Astrocyte (in vitro differentiated cells and primary cell): ENCODE measurements at regions not wholly inside any gene's neighbourhood (a gene's known extent, or its start where the extent isn't known, plus 50 kb on each side); places are given as distances from the start of the nearest gene placed in this dataset.
A peak's percentile ranks its signal among the peaks of the same experiment; 100 is the strongest.

Experiments used
- DNase-seq: peaks from one replicate; pipeline ENCODE4 v3.0.0-alpha.2; 2010; ENCODE audit warnings: low read depth
- FAIRE-seq: peaks from 2 replicates; lab custom pipeline; 2011; peaks lifted over from hg19 to GRCh38; lab: Jason Lieb, UNC
- H2AFZ ChIP-seq: 2 replicates; pipeline ENCODE4 v1.6.0; 2012; ENCODE audit warnings: low read depth, low read length, inconsistent platforms
- H3K27ac ChIP-seq: 2 replicates; pipeline ENCODE4 v1.5.1; 2011; ENCODE audit warnings: low read depth, low read length, inconsistent platforms
- H3K27me3 ChIP-seq: 2 replicates; pipeline ENCODE4 v1.6.0; 2011; ENCODE audit warnings: low read length, inconsistent platforms; ENCODE audit not compliant: insufficient read depth
- H3K36me3 ChIP-seq: 2 replicates; pipeline ENCODE4 v1.5.1; 2011; ENCODE audit warnings: low read length, inconsistent platforms; ENCODE audit not compliant: insufficient read depth
- H3K4me1 ChIP-seq: 2 replicates; pipeline ENCODE4 v1.5.1; 2011; ENCODE audit warnings: low read length, inconsistent platforms; ENCODE audit not compliant: insufficient read depth
- H3K4me2 ChIP-seq: 2 replicates; pipeline ENCODE4 v1.6.0; 2012; ENCODE audit warnings: low read length, inconsistent platforms
- H3K4me3 ChIP-seq: 2 replicates; pipeline ENCODE4 v1.5.1; 2011; ENCODE audit warnings: low read depth, mild to moderate bottlenecking, low read length, inconsistent platforms; ENCODE audit not compliant: insufficient read depth
- H3K79me2 ChIP-seq: 2 replicates; pipeline ENCODE4 v1.6.0; 2012; ENCODE audit warnings: mild to moderate bottlenecking, low read length, inconsistent platforms; ENCODE audit not compliant: insufficient read depth
- H3K9ac ChIP-seq: 2 replicates; pipeline ENCODE4 v1.6.0; 2012; ENCODE audit warnings: mild to moderate bottlenecking, low read length, inconsistent platforms
- H3K9me3 ChIP-seq: 2 replicates; pipeline ENCODE4 v1.5.1; 2012; ENCODE audit warnings: low read depth, mild to moderate bottlenecking, low read length, inconsistent platforms; ENCODE audit not compliant: insufficient read depth
- H4K20me1 ChIP-seq: 2 replicates; pipeline ENCODE4 v1.6.0; 2012; ENCODE audit warnings: low read length, inconsistent platforms; ENCODE audit not compliant: insufficient read depth
- H3K27ac Mint-ChIP-seq: one replicate; pipeline ENCODE4 v1.8.0; 2021; ENCODE audit warnings: mild to moderate bottlenecking, mixed read lengths; ENCODE audit not compliant: unreplicated experiment
- H3K27me3 Mint-ChIP-seq: one replicate; pipeline ENCODE4 v1.8.0; 2021; ENCODE audit warnings: low read depth, mixed read lengths; ENCODE audit not compliant: unreplicated experiment
- H3K36me3 Mint-ChIP-seq: one replicate; pipeline ENCODE4 v1.8.0; 2021; ENCODE audit warnings: low read depth, mixed read lengths; ENCODE audit not compliant: unreplicated experiment
- H3K4me1 Mint-ChIP-seq: one replicate; pipeline ENCODE4 v1.8.0; 2021; ENCODE audit warnings: low read depth, mixed read lengths; ENCODE audit not compliant: unreplicated experiment
- H3K4me3 Mint-ChIP-seq: one replicate; pipeline ENCODE4 v1.8.0; 2021; ENCODE audit warnings: mild to moderate bottlenecking, moderate library complexity, mixed read lengths; ENCODE audit not compliant: unreplicated experiment
- H3K9me3 Mint-ChIP-seq: one replicate; pipeline ENCODE4 v1.8.0; 2021; ENCODE audit warnings: mild to moderate bottlenecking, mixed read lengths; ENCODE audit not compliant: unreplicated experiment
- EZH2 ChIP-seq: IDR thresholded peaks from 2 replicates; pipeline ENCODE4 v1.6.1; 2012; ENCODE audit warnings: mild to moderate bottlenecking, low read length, inconsistent platforms; ENCODE audit not compliant: insufficient read depth
- TF ChIP-seq, protein P1 (sequence below): IDR thresholded peaks from 2 replicates; pipeline ENCODE4 v1.5.1; 2011; ENCODE audit warnings: low read depth, mild to moderate bottlenecking, inconsistent platforms, low read length, moderate library complexity; ENCODE audit not compliant: insufficient read depth

GRCh38 chrX:55142206-55142918 is 53.5 kb downstream of the PAGE2 start:
- no peak overlapping the region for H3K4me3 Mint-ChIP-seq
- no peak overlapping the region for H3K9ac ChIP-seq
- no peaks in the 10 kb centered on the region for H3K9me3 ChIP-seq
- no peaks in the 10 kb centered on the region for H3K9me3 Mint-ChIP-seq
- H4K20me1 ChIP-seq: no peaks in the 10 kb centered on the region
- TF ChIP-seq EZH2: no peak
- TF ChIP-seq, protein P1, sequence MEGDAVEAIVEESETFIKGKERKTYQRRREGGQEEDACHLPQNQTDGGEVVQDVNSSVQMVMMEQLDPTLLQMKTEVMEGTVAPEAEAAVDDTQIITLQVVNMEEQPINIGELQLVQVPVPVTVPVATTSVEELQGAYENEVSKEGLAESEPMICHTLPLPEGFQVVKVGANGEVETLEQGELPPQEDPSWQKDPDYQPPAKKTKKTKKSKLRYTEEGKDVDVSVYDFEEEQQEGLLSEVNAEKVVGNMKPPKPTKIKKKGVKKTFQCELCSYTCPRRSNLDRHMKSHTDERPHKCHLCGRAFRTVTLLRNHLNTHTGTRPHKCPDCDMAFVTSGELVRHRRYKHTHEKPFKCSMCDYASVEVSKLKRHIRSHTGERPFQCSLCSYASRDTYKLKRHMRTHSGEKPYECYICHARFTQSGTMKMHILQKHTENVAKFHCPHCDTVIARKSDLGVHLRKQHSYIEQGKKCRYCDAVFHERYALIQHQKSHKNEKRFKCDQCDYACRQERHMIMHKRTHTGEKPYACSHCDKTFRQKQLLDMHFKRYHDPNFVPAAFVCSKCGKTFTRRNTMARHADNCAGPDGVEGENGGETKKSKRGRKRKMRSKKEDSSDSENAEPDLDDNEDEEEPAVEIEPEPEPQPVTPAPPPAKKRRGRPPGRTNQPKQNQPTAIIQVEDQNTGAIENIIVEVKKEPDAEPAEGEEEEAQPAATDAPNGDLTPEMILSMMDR: no peak
- H3K36me3 ChIP-seq: no peaks in the 10 kb centered on the region
- H3K4me3 ChIP-seq: no peak overlapping the region
- H3K27me3 Mint-ChIP-seq: no peaks in the 10 kb centered on the region
- peak overlapping the region; percentile 66 for H3K27ac Mint-ChIP-seq
- H3K4me1 Mint-ChIP-seq: peaks cover 8% of the 10 kb centered on the region
- H3K27ac ChIP-seq: no peak overlapping the region
- no peaks in the 10 kb centered on the region for H3K36me3 Mint-ChIP-seq
- DNase-seq: no peak
- no peaks in the 10 kb centered on the region for H3K79me2 ChIP-seq
- no peak for FAIRE-seq
- H2AFZ ChIP-seq: no peak overlapping the region
- no peaks in the 10 kb centered on the region for H3K4me1 ChIP-seq
- H3K4me2 ChIP-seq: no peak overlapping the region
- H3K27me3 ChIP-seq: no peaks in the 10 kb centered on the region

GRCh38 chrX:55142919-55143310 is 54.1 kb downstream of the PAGE2 start:
- Histone ChIP-seq H3K36me3 (no peaks in the 10 kb centered on the region), H2AFZ (no peak overlapping the region), H3K9me3 (no peaks in the 10 kb centered on the region), H3K27ac (no peak overlapping the region), H4K20me1 (no peaks in the 10 kb centered on the region), H3K4me2 (no peak overlapping the region), H3K4me3 (no peak overlapping the region), H3K4me1 (no peaks in the 10 kb centered on the region), H3K79me2 (no peaks in the 10 kb centered on the region), H3K27me3 (no peaks in the 10 kb centered on the region), H3K9ac (no peak overlapping the region)
- H3K4me1 Mint-ChIP-seq: peaks cover 8% of the 10 kb centered on the region
- no peaks in the 10 kb centered on the region for H3K36me3 Mint-ChIP-seq
- no peaks in the 10 kb centered on the region for H3K9me3 Mint-ChIP-seq
- peak overlapping the region; percentile 9 for H3K4me3 Mint-ChIP-seq
- peak overlapping the region; percentile 66 for H3K27ac Mint-ChIP-seq
- FAIRE-seq (no peak), DNase-seq (no peak)
- no peaks in the 10 kb centered on the region for H3K27me3 Mint-ChIP-seq
- TF ChIP-seq, protein P1: no peak
- TF ChIP-seq EZH2: no peak

GRCh38 chrX:55143621-55144020 is 54.8 kb downstream of the PAGE2 start:
- no peaks in the 10 kb centered on the region for H3K9me3 ChIP-seq
- H3K27ac ChIP-seq: no peak overlapping the region
- no peaks in the 10 kb centered on the region for H3K27me3 ChIP-seq
- Mint-ChIP-seq H3K27me3 (no peaks in the 10 kb centered on the region), H3K4me1 (peaks cover 8% of the 10 kb centered on the region), H3K36me3 (no peaks in the 10 kb centered on the region), H3K4me3 (no peak overlapping the region), H3K27ac (peak overlapping the region; percentile 77), H3K9me3 (no peaks in the 10 kb centered on the region)
- H2AFZ ChIP-seq: no peak overlapping the region
- no peak for TF ChIP-seq EZH2
- TF ChIP-seq, protein P1: no peak
- H4K20me1 ChIP-seq: no peaks in the 10 kb centered on the region
- no peak for DNase-seq
- no peaks in the 10 kb centered on the region for H3K36me3 ChIP-seq
- no peak overlapping the region for H3K4me3 ChIP-seq
- FAIRE-seq: no peak
- no peaks in the 10 kb centered on the region for H3K79me2 ChIP-seq
- H3K9ac ChIP-seq: no peak overlapping the region
- H3K4me1 ChIP-seq: no peaks in the 10 kb centered on the region
- no peak overlapping the region for H3K4me2 ChIP-seq
